GM04503 (cell line): ENCODE measurements at regions not wholly inside any gene's neighbourhood (a gene's known extent, or its start where the extent isn't known, plus 50 kb on each side); places are given as distances from the start of the nearest gene placed in this dataset.
"Not testable (repeated sequence)": the region's sequence is repeated elsewhere in the genome, so short reads cannot be mapped to it uniquely, and the experiment has no call there.

ENCODE experiments used
- DNase-seq: peaks from one replicate; pipeline ENCODE4 v3.0.0-alpha.2; 2012; ENCODE audit warnings: low read depth

DNA sequence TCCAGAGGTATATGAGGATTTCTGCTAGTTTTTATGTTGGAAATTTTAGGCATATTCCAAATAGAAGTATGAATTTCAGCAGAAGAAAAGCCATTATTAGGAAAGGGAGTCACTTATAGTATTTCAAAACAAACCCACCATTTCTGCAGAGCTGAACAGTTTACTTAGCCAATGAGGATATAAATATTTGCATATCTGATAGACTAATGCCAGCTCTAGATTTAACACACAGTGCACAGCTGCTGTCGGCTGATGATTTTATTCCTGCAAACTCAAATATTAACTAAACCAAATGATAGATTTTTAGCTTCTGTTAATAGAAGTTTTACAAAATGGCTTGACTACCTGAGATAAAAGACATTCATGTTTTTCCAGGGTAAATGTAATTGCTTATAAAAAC, 375.8 kb upstream of the FANCL start:
- DNase-seq, result no peak

DNA sequence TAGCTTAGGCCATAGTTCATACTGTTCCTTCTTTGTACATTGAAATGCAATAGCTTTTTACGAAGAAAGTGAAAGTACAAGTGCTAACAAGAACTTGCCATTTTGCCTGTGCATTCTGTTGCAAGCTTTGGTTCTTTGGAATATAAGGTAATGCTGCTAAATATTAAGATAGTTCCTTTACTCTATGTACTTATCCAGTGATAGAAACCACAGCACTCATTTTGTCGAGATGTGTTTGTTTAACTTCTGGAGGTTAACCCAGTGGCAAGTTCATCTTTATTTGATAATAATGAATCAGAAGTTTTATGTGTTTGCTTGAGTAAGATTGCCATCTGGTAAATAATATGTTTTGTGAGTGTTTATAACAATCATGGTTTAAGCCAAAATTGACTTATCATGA, 373.1 kb upstream of the FANCL start:
- DNase-seq, result no peak

DNA sequence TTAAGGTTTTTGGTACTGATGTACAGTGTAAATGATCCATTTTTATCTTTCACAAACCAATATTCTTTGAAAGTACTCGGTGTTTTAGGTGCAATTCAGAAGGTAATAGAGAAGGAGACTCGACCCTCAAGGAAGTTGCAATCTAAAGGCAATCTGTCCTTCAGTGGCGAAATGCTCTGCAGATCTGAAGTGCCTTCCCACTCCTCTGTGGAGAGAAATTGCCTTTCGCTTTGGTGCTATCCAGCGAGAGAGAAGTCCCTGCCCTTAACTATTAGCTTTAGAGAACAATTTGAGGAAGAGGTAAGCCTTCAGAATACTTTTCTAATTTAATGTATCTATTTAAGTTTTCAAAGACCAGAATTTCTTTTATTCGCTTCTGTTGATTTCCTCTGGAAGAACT, 371.8 kb upstream of the FANCL start:
- no peak for DNase-seq

DNA sequence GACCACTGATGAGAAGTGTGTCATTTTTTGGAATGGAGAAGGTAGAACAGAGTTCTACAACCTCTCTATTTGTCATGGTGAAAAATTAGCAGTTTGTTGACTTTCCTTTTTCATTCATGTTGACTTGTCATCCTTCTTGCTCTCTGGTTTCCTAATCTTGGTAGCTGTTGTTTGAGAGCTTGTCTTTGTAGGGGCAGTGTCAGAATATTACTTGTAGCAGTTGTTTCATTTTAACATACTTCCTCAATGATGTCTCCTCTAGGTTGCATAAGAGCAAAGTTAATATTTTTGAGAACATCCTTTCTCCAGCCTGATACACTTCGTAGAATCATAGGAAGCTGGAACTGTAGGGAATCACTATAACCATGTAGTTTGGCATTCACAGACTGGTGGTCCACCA, 368.2 kb upstream of the FANCL start:
- DNase-seq, result no peak

DNA sequence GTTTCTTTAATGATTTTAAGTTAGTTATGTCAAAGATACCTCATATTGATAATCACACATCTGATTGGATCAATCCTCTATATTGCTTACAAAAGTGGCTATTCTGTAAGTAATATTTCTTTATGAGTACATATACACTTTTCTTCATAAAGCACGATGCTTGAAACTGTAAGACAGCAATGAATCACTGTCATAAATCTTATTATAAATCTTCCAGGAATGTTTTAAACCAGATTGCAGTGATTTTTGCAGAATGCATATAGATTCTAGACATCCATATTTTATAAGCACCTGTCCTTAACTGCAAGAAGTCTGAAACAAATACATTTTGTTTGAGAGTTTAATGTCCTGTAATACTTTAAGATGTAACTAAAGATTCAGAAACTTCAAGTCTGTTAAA, 367.0 kb upstream of the FANCL start:
- DNase-seq, result no peak

DNA sequence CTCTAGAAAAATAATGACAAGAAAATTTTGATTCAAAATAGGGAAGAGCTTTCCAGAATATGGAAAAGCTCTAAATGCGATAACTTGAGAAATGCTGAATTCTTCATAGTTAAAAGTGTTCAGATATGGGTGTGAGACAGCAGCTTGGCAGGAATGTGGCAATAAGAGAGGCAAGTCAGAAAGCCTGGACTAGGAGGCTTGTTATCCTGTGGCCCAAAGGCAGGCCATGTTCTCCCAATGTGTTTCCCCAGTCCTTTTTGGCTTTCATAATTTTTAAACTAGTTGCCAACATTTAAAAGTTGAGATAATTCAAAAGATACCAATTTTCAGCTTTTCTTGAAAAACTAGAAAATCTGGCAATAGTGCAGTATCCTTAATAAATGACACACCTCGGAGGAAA, 366.3 kb upstream of the FANCL start:
- DNase-seq, result no peak

DNA sequence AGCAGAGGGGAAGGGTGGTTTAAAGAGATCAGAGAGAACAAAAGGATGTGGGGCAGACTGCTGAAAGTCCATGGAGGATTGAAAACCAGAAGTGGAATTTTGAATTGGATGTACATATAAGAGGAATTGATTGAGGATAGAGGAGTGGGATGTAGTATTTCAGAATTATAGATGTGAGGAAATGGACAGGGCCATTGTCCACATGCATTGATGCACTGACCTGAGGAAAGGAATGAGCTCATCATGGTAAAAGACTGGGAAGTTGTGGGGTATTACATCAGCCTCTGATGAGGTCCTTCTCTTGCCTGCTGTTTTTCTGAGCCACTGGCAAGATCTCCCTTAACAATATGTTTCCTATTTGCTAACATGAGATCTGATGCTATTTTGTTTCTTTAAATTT, 365.7 kb upstream of the FANCL start:
- no peak for DNase-seq

DNA sequence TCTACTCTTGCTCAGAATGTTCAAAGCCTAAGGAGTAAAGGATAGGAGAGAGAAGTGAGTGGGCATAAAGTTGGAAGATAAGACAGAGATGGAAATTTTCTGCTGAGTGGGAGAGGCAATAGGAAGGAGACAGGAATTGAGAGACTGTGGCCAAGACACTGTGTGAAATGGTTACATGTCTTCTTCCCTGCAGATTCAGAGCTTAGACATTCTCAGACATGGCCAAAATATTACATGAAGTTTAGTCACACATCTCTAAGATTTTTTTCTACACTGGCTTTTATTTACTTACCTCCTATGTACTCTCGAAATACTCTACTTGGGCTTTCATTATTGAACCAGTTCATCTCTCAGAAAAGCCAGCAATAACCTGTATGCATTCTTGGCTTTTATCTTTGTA, 363.0 kb upstream of the FANCL start:
- DNase-seq, result no peak

DNA sequence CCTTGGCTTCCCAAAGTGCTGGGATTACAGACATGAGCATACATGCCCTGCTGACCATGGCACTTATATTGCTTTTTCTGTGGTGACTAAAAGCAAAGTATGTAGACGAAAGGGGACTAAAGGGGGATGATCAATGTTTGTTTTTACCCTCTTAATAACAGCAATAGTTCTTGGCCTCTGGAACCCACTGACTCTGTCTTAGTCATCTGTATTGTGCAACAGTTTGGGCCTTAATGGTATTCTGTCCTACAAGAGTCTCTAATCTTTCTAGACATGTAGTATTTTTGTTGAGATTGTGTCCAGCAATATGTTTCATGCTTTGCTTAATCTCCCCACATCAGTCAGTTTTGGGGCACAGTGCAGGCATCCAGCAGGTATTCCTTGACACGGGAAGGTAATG, 359.9 kb upstream of the FANCL start:
- DNase-seq, result no peak

DNA sequence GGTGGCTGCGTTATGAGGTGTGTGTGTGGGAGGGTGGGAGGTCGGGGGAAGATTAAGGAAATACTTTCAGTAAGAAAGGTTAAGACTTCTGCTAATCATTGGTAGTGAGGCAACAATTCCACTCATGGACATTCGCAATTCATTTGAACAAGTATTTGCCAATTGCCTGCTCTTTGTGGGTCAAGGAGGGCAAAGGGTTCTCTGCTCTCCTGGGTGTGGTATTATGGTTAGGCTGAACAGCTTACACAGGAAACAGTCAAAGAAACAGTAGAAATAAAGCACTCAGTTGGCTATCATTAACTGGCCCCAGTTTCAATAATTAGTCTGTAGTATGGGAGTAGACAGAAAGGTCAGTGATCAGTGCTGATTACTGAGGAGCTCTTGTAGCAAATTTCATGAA, 357.0 kb upstream of the FANCL start:
- no peak for DNase-seq

DNA sequence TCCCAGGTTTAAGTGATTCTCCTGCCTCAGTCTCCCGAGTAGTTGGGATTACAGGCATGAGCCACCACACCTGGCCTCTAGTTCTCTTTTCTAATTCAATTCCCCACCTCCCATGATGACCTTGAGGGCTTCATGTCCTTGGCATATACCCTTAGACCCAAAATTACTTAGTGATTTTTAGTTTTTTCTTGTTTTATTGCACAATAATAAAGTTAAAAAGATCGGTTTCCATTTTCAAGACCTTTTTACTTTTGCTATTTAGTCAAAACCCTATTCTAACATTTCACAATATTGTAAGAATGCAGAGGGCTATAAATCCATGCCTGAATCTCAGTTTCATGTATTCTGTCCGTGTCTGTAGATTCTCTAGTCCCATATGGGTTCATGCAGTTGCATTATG, 354.6 kb upstream of the FANCL start:
- DNase-seq, result no peak

DNA sequence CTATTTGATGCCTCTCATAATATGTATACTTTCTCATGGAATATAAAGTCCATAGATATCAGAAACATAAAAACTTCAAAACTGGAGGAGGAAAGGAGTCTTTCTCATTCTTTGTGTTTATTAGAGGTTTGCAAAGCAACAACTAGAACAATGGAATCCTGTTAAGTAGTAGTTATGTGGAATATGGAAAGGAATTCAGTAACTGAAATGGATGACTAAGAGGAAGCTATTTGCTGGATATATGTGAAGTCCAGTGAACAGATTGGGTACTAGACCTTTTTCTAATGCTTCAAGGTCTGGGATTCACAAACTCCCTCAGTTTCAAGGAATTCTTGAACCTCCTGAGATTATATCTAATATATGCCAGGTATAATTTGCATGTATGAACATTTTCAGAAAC, 353.6 kb upstream of the FANCL start:
- no peak for DNase-seq

DNA sequence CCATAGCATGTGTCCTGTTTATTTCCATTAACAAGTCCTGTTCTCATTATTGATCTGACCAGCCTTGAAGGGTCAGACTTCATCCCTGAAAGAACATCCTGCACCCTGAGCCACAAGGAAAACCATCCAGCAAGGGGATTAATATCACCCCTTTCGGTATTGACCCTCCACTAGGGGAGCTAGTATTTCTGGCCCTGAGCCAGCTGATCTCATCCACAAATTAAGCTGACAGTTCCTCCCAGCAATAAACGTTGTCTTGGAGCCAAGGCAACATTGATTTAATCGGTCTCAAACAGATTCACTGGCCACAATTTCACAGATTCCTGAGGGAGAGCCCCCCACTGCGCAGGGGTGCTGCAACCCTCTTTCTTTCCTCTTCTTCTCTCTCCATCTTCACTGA, 353.1 kb upstream of the FANCL start:
- DNase-seq, result no peak

DNA sequence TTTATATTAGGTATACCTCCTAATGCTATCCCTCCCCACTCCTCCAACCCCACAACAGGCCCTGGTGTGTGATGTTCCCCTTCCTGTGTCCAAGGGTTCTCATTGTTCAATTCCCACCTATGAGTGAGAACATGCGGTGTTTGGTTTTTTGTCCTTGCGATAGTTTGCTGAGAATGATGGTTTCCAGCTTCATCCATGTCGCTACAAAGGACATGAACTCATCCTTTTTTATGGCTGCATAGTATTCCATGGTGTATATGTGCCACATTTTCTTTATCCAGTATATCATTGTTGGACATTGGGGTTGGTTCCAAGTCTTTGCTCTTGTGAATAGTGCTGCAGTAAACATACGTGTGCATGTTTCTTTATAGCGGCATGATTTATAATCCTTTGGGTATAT, 345.1 kb upstream of the FANCL start:
- not testable (repeated sequence) for DNase-seq

DNA sequence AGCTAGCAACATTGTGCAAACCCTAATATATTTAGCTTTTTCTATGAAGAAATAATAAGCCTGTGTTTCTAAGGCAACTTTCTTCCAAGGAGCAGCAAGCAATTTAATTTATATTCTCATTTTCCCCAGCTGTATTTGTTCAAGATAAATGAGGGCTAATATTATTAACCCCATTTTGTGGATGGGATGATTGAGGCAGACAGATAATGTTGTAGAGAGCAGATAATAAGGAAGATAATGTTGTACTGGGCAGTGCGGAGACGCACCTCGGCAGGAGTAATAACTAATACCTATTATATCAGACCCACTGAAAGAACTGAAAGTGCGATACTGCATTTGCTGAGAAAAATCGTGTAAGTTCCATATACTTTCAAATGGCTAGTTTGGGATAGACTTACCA, 344.1 kb upstream of the FANCL start:
- DNase-seq, result no peak

DNA sequence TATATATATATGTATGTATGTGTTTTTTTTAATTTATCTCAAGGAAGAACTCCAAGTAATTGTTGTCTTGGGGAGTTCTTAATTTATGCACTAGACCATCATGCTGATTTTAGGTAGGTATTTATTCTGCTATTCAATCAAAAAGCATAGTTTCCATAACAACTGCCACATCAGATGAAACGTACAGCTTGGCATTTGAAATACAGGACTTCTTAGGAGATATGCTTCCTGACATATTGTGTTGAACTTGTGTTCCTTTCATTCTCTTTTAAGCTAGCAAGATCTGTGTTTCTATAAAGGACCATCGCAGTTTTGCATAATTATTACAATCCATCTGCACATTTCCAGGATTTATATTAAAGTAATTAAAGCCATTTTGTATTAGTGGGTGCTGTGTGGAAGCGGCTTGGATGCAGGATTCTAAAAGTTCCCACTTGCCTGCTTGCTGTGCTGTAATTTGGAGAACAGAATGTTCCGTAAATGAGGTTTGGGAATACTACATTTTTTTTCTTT, 343.5 kb upstream of the FANCL start:
- DNase-seq, result no peak

DNA sequence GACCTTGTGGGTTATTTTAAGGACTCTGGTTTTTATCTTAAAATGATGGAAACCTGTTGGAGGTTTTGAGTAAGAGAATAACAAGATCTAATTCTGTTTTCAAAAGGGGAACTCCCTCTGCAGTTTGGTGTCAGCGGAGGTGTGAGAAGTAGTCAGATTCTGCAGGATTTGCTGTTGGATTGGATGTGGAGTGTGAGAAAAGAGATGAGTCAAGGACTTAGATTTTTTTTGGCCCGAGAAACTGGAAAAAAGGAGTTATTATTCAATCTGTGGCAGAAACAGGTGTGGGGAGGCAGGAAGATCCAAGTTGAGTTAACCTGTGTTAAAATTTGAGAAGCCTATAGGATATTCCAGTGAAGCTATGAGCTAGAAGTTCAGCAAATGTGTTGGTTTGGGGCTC, 337.2 kb upstream of the FANCL start:
- no peak for DNase-seq

DNA sequence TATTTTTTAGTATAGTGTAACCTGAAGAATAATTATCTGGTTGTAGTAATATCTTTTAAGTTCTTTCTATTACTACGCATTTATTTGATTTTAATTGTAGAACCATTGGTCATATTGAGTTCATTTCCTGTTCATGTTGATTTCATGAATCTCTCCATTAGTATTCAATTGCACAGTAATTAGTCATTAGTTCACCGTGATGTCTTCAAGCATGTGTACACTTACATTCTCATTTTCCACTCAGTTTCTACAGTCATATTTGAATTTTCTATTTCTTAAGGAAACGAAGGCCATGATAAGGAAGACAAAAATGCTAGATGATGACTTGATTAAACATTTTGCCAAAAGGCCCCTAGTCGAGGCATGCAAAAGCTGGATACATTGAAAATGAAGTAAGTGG, 333.7 kb upstream of the FANCL start:
- DNase-seq, result no peak

DNA sequence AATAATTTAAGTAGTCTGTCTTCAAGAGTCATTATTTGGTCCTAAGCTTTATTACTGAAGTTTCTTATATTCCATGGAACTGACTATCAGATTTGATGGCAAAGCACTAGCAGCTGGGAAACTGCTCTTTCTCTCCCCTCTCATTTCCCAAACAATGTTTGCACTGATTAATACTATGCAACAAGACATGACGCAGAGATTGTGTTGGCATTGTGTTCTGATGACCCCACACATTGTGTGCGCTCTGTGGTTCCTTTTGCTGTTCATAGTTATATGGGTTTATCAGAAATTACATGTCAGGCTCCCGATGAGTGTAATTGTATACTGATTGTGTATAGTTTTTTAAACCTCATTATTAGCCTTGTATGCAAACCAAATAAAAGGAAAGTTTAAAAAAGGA, 331.6 kb upstream of the FANCL start:
- no peak for DNase-seq

DNA sequence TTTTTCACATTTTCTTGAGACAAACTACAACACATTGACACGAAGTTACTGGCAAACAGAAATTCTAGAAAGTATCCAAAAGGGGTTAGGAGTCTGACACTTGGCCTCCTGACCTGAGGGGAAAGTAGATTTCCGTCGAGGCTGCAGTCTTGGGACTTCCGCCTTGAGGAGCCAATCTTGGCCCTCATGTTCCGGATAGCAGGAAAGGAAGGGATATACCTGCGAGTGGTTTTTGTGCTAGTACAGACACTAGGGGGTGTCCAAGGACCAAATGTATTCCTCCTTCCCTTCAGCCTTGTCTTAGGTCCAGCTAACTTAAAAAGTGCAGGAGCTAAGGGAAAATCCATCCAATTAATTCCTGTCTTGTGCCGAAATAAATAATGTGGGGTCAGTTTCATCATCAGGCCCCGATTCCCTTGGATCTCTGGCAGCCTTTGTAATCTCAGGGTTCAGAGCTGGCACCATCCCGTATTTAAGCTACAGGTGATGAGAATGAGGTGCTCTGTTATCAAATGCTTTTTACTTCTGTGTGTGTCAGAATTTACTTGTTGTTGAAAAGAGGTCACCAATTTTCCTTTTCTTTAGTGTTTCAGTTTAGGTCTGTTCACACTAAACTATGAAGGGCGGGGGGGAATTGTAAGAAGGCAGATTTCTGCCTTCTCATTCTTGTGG, 330.2 kb upstream of the FANCL start:
- peak; percentile 11 for DNase-seq

DNA sequence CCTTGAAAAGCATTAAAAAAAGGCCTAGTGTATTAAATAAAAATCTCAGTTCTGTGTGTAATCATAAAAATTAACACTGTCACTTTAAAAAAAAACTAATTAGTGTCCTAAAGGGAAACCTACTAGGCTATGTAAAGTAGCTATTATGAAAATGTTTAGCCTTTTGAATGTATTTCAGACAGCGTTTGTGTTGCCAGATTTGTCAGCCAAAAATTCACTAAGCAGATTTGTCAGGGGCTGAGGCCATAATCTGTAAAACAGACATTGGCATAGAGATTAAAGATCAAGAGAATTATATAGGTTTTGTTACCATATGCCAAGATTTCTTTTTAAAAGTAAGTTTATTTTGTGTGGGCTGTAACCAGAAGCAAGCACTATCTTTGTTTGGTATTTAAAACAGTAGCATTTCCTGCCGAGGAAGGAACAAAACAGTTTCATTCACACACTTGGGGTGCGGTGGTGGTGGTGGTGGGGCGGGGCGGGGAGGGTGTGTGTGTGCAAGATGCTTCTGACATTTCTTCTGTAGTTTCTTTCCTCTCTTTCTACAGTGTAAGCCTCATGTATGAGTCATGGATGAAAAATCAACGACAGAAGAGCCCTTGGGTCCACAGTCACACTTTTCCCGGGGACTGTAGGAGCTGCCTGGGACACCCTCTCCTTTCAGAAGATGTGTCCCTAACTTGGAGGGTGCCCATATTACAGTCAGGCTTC, 328.5 kb upstream of the FANCL start:
- no peak for DNase-seq

DNA sequence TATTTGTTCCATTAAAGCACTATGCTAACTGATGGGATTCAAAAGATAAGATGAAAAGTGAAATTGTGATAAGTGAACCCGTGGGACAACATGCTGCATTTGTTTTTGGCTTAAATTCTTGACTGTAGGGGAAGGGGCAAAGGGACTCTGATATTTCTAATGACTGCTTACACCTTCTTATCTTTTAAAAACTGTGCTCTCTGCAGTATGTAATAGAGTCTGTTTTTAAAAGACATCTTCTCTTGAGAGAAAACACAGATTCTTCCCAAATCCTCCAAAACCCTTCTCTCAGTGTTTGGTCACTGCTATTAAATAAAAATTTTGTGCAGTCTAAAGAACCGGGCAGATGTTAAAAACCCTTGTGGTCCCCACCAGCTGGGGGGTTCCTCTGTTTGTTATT, 327.8 kb upstream of the FANCL start:
- DNase-seq, result no peak

DNA sequence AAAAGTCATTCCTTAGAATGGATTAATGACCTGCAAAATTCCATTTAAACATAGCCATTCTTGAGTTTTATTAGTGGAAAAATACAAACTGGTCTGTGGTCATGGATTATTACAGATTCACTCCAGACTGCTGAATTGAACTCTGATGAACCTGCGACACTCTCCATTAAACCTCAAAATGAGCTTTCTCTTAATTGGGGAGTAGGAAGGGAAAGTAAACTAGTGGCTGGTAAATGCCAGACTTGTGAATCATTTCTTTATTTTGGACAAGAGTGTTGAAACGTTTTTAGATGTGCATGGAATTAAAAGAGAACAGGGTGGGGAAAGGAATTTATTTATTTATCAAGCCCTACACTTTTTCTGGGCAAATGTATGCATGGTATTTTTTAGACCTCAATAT, 321.2 kb upstream of the FANCL start:
- no peak for DNase-seq

DNA sequence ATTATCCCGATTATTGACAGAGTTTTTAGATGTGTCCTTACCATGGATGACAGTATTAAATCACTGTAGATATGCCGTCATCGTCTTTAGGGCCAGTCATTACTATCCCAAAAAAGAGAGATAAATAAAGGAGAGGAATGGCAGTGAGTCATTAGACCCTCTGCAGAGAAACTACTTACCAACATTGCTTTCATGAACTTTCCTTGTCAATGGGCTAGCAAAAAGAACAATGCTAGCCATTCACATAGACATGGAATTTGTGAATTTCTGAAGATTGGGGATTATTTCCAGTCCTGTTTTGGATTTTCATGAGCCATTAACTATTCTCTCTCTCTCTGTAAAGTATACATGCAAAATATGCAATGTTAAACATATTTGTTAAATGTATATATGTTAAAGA, 319.4 kb upstream of the FANCL start:
- DNase-seq, result no peak
